ENCODE measurements at regions not wholly inside any gene's neighbourhood (a gene's known extent, or its start where the extent isn't known, plus 50 kb on each side); places are given as distances from the start of the nearest gene placed in this dataset.

- no peak for TF ChIP-seq EZH2 (IDR thresholded peaks at IDR 0.05; ENCODE audit: low read length, unreplicated experiment)
- no peak for TF ChIP-seq CTCF (conservative IDR thresholded peaks at IDR 0.05; ENCODE audit: low read depth, low read length)
Measured at GRCh38 chr15:46872981-46873330, 844.3 kb upstream of the SEMA6D start.

All from PC-3 (cell line).